ENCODE measurements at regions not wholly inside any gene's neighbourhood (a gene's known extent, or its start where the extent isn't known, plus 50 kb on each side); places are given as distances from the start of the nearest gene placed in this dataset.

- TF ChIP-seq CTCF (IDR thresholded peaks at IDR 0.05; ENCODE audit: insufficient read depth, low read length, poor library complexity, severe bottlenecking): no peak
- TF ChIP-seq EZH2phosphoT487 (conservative IDR thresholded peaks at IDR 0.05; ENCODE audit: low read length): no peak
Measured at GRCh38 chr13:65653613-65654012, 1576.5 kb downstream of the PCDH9 start.

All from SU-DHL-6 (cell line).